ENCODE measurements at regions not wholly inside any gene's neighbourhood (a gene's known extent, or its start where the extent isn't known, plus 50 kb on each side); places are given as distances from the start of the nearest gene placed in this dataset.
"Not testable (repeated sequence)": the region's sequence is repeated elsewhere in the genome, so short reads cannot be mapped to it uniquely, and the experiment has no call there.

- no peak for DNase-seq
- Histone ChIP-seq H3K9me3 (ENCODE audit: control insufficient read depth, low read length) (no peaks in the 10 kb centered on the region), H3K4me1 (ENCODE audit: control insufficient read depth in 1 of 2, insufficient read depth in 2 of 2, low read length in 2 of 2) (no peaks in the 10 kb centered on the region), H3K36me3 (ENCODE audit: control insufficient read depth in 1 of 2, insufficient read depth in 2 of 2, low read length in 1 of 2) (no peaks in the 10 kb centered on the region), H3K27ac (ENCODE audit: low read depth in 1 of 2, low read length in 2 of 2) (no peak overlapping the region), H3K4me3 (ENCODE audit: low read length in 2 of 2) (no peak overlapping the region), H3K27me3 (ENCODE audit: control insufficient read depth in 1 of 2, insufficient read depth in 2 of 2, low read length in 1 of 2) (no peaks in the 10 kb centered on the region)
- intact Hi-C loops (cut with DNase I): no loop called here
- WGBS, 2 donors: 55 to 56% methylated on average over 10 of the region's 10 CpGs
- no peak for ATAC-seq (ENCODE audit: low FRiP score)
These were observed 446.0 kb downstream of the PTPRU start for GRCh38 chr1:29682171-29682918.

DNA sequence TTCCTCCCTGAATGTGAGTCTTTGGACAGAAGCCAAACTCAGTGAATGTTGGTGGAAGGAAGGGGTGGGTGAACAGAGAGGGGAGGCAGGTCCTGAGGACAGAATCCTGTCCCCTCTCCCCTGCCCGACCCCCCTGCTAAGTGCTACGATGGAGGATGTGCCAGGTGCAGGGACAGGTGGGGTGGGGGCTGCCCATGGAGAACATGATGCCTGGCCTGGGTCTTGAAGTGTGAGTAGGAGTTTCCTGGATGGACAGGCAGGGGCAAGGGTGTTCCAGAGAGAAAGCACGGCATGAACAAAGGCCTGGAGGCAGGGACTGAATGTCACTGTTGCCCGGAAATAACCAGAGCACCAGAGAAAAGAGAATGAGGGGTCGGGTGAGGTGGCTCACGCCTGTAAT is 445.1 kb downstream of the PTPRU start:
- ATAC-seq (ENCODE audit: low FRiP score); H3K4me3 ChIP-seq (ENCODE audit: low read length in 2 of 2); H3K4me1 ChIP-seq (ENCODE audit: control insufficient read depth in 1 of 2, insufficient read depth in 2 of 2, low read length in 2 of 2); H3K27me3 ChIP-seq (ENCODE audit: control insufficient read depth in 1 of 2, insufficient read depth in 2 of 2, low read length in 1 of 2); H3K27ac ChIP-seq (ENCODE audit: low read depth in 1 of 2, low read length in 2 of 2); DNase-seq; H3K9me3 ChIP-seq (ENCODE audit: control insufficient read depth, low read length); intact Hi-C loops (cut with DNase I); H3K36me3 ChIP-seq (ENCODE audit: control insufficient read depth in 1 of 2, insufficient read depth in 2 of 2, low read length in 1 of 2): not testable (repeated sequence)
- WGBS, 2 donors: 75 to 83% methylated on average over 6 of the region's 6 CpGs

DNA sequence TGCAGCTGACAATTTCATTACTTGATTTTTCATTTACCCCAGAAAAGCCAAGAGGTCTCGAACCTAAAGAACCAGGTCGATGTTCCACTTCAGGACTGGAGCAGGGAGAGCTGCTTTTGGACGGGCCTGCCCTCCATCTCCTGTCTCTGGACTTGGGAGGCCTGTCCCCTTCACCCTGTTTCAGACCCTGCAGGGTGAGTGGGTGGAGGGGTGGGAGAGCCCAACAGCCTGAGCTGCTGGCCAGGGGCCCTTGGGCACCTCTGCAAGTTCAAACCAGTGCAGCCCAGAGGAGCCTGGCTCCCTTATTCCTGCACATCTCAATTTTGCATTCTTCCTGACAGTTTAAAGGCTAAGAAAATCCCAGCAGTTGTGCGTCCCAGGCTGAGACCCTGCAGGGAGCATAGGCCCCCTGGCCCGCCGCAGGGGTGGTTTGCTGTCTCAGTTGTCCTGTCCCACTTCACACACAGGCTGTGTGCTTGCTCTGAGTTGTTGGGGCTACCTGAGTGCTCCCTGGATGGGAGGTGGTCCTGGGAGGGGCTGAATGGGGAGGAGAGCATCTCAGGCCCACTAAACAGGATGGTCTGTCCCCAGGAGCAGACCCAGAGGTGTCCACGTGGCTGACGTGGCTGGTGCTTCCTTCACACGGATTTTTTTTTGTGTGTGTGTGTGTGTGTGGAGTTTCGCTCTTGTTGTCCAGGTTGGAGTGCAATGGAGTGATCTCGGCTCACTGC is 443.7 kb downstream of the PTPRU start:
- intact Hi-C loops (cut with DNase I): no loop called here
- H3K4me3 ChIP-seq (ENCODE audit: low read length in 2 of 2): no peak overlapping the region
- DNase-seq (no peak), ATAC-seq (ENCODE audit: low FRiP score) (no peak)
- H3K9me3 ChIP-seq (ENCODE audit: control insufficient read depth, low read length): no peaks in the 10 kb centered on the region
- H3K27ac ChIP-seq (ENCODE audit: low read depth in 1 of 2, low read length in 2 of 2): no peak overlapping the region
- WGBS, 2 donors: 86 to 91% methylated on average over 11 of the region's 11 CpGs
- H3K4me1 ChIP-seq (ENCODE audit: control insufficient read depth in 1 of 2, insufficient read depth in 2 of 2, low read length in 2 of 2): no peaks in the 10 kb centered on the region
- H3K27me3 ChIP-seq (ENCODE audit: control insufficient read depth in 1 of 2, insufficient read depth in 2 of 2, low read length in 1 of 2): no peaks in the 10 kb centered on the region
- H3K36me3 ChIP-seq (ENCODE audit: control insufficient read depth in 1 of 2, insufficient read depth in 2 of 2, low read length in 1 of 2): no peaks in the 10 kb centered on the region

DNA sequence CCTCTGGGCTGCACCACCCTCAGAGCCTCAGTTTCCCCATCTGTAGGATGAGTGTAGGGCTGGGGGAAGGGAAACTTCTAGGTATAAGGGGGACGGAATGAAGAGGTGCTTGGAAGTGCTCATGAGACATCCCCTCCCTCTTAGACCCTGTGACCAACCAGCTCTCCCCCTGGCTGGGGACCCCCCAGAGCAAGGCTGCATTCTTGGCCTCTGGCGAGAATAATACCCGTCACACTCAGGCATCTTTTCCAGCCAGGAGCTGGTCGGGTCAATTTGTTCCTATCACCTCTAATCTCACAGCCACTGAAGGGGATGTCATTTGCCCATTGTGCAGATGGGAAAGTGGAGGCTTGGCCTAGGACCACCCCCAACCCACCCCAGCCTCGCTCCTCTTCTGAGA is 443.0 kb downstream of the PTPRU start:
- Histone ChIP-seq H3K9me3 (ENCODE audit: control insufficient read depth, low read length) (no peaks in the 10 kb centered on the region), H3K36me3 (ENCODE audit: control insufficient read depth in 1 of 2, insufficient read depth in 2 of 2, low read length in 1 of 2) (no peaks in the 10 kb centered on the region), H3K4me1 (ENCODE audit: control insufficient read depth in 1 of 2, insufficient read depth in 2 of 2, low read length in 2 of 2) (no peaks in the 10 kb centered on the region), H3K27me3 (ENCODE audit: control insufficient read depth in 1 of 2, insufficient read depth in 2 of 2, low read length in 1 of 2) (no peaks in the 10 kb centered on the region), H3K27ac (ENCODE audit: low read depth in 1 of 2, low read length in 2 of 2) (no peak overlapping the region), H3K4me3 (ENCODE audit: low read length in 2 of 2) (no peak overlapping the region)
- intact Hi-C loops (cut with DNase I): no loop called here
- WGBS, 2 donors: 80 to 86% methylated on average over 5 of the region's 5 CpGs
- ATAC-seq (ENCODE audit: low FRiP score): no peak
- no peak for DNase-seq

- H3K36me3 ChIP-seq (ENCODE audit: control insufficient read depth in 1 of 2, insufficient read depth in 2 of 2, low read length in 1 of 2): no peaks in the 10 kb centered on the region
- H3K4me3 ChIP-seq (ENCODE audit: low read length in 2 of 2): no peak overlapping the region
- H3K27me3 ChIP-seq (ENCODE audit: control insufficient read depth in 1 of 2, insufficient read depth in 2 of 2, low read length in 1 of 2): no peaks in the 10 kb centered on the region
- no peaks in the 10 kb centered on the region for H3K9me3 ChIP-seq (ENCODE audit: control insufficient read depth, low read length)
- no peaks in the 10 kb centered on the region for H3K4me1 ChIP-seq (ENCODE audit: control insufficient read depth in 1 of 2, insufficient read depth in 2 of 2, low read length in 2 of 2)
- DNase-seq (no peak), ATAC-seq (ENCODE audit: low FRiP score) (no peak)
- H3K27ac ChIP-seq (ENCODE audit: low read depth in 1 of 2, low read length in 2 of 2): no peak overlapping the region
- intact Hi-C loops (cut with DNase I): no loop called here
- WGBS, 2 donors: 43 to 49% methylated on average over 18 of the region's 18 CpGs
These were observed 441.0 kb downstream of the PTPRU start for GRCh38 chr1:29677028-29678024.

GRCh38 chr1:29676496-29676895 is 440.2 kb downstream of the PTPRU start:
- ATAC-seq (ENCODE audit: low FRiP score) (no peak), DNase-seq (no peak)
- Histone ChIP-seq H3K36me3 (ENCODE audit: control insufficient read depth in 1 of 2, insufficient read depth in 2 of 2, low read length in 1 of 2) (no peaks in the 10 kb centered on the region), H3K4me1 (ENCODE audit: control insufficient read depth in 1 of 2, insufficient read depth in 2 of 2, low read length in 2 of 2) (no peaks in the 10 kb centered on the region), H3K27ac (ENCODE audit: low read depth in 1 of 2, low read length in 2 of 2) (no peak overlapping the region), H3K27me3 (ENCODE audit: control insufficient read depth in 1 of 2, insufficient read depth in 2 of 2, low read length in 1 of 2) (no peaks in the 10 kb centered on the region), H3K9me3 (ENCODE audit: control insufficient read depth, low read length) (no peaks in the 10 kb centered on the region), H3K4me3 (ENCODE audit: low read length in 2 of 2) (no peak overlapping the region)
- WGBS, 2 donors: 70 to 83% methylated on average over 4 of the region's 4 CpGs
- intact Hi-C loops (cut with DNase I): no loop called here

- H3K27me3 ChIP-seq (ENCODE audit: control insufficient read depth in 1 of 2, insufficient read depth in 2 of 2, low read length in 1 of 2): no peaks in the 10 kb centered on the region
- intact Hi-C loops (cut with DNase I): no loop called here
- no peak for DNase-seq
- no peaks in the 10 kb centered on the region for H3K9me3 ChIP-seq (ENCODE audit: control insufficient read depth, low read length)
- 56 to 66% methylated on average over 12 of the region's 12 CpGs for WGBS, 2 donors
- ATAC-seq (ENCODE audit: low FRiP score): no peak
- H3K4me3 ChIP-seq (ENCODE audit: low read length in 2 of 2): no peak overlapping the region
- H3K4me1 ChIP-seq (ENCODE audit: control insufficient read depth in 1 of 2, insufficient read depth in 2 of 2, low read length in 2 of 2): no peaks in the 10 kb centered on the region
- no peak overlapping the region for H3K27ac ChIP-seq (ENCODE audit: low read depth in 1 of 2, low read length in 2 of 2)
- H3K36me3 ChIP-seq (ENCODE audit: control insufficient read depth in 1 of 2, insufficient read depth in 2 of 2, low read length in 1 of 2): no peaks in the 10 kb centered on the region
These were observed 439.4 kb downstream of the PTPRU start for GRCh38 chr1:29675481-29676263.

All from aorta (tissue), 5 donors.